DMS153 treated with DMSO at 0.1 percent for 48 hours (cell line): ENCODE measurements at regions not wholly inside any gene's neighbourhood (a gene's known extent, or its start where the extent isn't known, plus 50 kb on each side); places are given as distances from the start of the nearest gene placed in this dataset.

ENCODE experiments used
- DNase-seq: peaks from one replicate; lab custom pipeline; 2025; ENCODE audit not compliant: unreplicated experiment; lab: John Stamatoyannopoulos, UW

DNA sequence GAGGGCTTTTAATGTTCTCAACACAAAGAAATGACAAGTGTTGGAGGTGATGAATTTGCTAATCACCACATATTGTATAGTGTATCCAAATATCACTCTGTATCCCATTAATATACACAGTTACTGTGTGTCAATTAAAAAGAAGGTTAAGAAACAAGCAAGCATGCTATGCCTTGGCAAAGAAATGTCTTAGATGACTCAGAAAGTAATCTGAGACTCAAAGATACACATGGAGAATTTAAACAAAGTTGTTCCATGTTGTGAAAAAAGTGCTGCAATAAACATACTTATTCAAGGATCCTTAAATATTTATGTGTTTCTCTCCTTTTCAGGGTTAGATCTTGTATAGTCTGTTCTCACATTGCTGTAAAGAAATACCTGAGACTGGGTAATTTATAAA lies 300.9 kb downstream of the DHX35 start:
- no peak for DNase-seq

DNA sequence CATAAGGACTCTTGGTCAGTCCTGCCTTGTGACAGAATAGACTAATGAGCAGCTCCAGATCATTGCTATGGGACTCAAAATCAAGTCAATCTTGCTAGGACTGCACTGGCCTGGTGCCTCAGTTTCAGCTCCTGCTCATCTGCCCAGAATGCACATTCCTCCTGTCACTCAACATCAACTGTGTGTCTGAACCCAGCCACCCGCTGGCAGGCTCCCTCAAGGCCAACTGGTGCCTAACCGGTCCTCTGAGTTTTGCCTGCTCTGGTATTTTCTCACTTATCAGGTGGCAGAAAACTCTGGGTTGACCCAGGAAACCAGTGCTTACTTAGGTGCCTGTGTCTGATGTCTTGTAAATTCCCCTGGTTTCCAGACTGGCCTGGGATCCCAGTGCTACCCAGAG lies 297.7 kb downstream of the DHX35 start:
- DNase-seq = no peak

DNA sequence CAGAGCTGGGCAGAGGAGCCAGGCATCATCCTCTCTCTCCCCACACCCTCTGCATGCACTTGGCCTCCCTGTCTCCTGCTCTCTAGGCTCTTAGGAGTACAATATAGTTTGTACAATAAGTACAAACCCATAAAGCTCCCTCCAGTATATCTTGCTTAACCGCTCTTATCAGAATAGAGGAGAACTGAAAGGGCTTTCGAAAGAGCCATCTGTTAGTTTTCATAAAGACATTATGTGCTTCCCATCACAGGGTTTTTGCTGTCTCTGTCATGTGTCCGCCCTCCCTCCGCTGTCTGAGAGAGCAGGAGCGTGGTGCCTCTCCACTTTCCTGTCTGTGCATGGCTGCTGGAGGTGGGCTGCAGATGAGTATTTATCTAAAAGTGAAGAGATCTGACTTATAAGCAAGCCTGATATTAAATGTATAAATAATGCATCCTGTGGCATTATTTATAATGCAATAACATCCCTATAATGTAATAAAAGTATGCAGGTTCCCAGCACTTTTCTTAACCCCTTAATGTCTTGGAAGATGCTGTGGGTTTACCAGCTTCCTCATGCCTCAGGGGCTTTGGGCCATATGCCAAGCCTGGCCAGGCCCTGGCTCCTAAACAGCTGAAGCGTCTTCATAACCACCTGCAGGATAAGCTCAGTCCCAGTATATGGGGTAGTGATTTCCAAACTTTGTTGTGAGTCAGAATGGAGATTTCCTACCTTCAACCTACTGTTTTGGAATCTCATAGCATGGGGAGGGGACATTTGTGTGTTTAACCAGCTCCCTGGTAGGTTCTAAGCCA lies 297.1 kb downstream of the DHX35 start:
- no peak for DNase-seq

DNA sequence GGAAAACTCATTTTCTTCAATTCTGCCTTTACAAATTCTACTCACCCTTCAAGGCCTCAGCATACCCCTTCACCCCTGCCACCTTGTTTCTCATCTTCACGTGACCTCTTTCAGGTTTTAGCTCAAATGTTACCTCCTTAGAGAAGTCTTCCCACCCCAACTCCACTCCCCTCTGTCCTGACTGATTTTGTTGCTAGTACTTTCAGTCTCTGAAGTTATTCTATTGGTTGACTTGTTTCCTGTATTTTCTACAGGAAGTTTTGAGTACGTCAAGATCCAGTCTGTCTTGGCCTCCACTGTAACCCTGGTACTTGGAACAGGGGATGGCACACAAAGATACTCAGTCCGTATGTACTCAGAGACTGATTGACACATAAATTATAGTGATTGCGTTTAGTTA lies 296.1 kb downstream of the DHX35 start:
- no peak for DNase-seq

DNA sequence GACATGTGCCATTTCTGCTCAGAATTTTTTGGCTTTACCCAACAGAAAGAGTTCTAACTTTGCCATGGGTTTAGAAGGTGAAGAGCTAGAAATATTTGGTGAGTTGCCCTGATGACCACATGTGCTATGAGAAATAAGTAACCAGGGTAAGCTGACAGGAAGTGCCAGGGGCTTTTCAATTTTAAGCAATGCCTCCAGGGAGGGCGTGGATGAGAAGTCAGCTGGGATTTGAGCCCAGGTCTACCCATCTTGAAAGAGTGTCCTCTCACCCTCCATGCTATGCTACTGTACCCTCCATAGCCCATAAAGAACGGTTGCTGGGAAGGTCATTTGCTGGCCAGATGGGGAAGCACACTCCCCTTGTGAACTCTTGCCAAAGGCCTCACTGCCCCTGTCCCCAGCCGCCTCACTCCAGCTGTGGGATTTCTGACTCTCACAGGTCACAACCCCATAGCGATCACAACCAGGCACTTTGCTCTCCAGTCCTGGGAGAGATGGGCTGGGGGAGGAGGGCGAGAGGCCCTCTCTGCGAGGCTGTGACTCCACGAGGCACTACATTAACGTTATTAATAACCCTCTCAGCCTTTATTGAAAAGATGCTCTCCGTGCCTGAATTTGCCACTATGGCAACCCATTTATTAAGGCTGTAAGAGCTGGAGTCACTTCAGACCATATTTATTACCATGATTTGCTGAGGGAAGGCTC lies 291.1 kb downstream of the DHX35 start:
- no peak for DNase-seq

DNA sequence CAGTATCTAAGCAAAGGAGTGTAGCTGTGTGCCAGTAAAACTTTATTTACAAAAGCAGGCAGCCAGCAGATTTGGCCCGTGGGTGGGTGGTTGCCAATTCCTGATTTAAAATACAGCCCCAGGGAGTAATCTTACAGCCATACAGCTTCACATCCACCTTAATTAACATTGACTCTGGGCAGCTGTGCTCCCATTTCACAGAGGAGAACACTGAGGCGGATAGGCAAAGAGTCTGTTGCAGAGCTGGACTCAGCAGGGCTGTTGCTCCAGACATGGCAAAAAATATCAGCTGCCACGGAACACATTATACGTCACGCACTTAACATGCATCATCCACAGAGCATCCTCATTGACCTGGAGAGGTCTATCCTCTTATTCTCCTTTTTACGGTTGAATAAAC lies 289.9 kb downstream of the DHX35 start:
- no peak for DNase-seq

DNA sequence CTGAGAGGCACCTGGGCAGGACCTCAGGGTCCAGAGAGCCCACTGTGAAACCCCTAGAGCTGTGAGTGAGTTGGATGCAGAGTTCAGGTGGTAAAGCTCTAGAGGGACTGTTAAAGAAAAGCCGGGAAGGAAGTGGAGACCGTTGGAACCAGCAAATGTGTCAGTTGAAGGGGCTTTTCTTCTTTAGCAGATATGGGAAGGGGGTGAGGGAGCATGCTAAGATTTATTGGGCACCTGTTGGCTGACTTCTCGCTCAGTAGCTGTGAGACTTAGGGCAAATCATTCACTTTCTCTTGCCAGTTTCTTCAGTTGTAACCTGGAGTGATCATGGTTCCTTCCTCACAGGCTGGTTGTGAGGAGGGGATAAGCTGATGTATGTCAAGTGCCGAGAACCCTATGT lies 287.7 kb downstream of the DHX35 start:
- DNase-seq = no peak

DNA sequence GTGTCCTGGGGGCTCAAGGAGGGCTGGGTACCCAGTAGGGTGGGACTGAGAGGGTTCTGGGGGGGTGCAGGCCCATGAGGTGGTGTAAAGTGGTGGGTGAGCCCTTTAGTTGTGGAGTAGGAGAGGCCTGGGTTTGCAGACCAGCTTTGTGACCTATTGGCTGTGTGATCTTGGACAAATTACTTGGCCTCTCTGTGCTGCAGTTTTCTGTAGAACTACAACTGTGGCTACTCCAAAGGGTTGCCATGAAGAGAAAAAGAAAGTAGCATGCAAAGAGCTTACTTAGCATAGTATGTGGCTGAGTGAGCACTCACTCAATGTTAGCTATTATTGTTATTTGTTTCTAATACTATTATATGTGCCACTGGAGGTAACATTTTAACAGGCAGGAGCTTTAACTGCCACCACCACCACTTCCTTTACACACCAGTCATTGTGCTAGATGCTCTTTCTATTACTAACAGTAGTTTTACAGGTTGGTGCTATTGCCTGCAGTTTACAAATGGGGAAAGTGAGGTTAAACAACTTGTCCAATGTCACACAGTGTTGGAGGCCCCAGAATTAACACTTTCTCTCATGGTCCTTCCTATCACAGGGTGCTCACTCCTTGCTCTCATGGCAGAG lies 286.8 kb downstream of the DHX35 start:
- DNase-seq = no peak

DNA sequence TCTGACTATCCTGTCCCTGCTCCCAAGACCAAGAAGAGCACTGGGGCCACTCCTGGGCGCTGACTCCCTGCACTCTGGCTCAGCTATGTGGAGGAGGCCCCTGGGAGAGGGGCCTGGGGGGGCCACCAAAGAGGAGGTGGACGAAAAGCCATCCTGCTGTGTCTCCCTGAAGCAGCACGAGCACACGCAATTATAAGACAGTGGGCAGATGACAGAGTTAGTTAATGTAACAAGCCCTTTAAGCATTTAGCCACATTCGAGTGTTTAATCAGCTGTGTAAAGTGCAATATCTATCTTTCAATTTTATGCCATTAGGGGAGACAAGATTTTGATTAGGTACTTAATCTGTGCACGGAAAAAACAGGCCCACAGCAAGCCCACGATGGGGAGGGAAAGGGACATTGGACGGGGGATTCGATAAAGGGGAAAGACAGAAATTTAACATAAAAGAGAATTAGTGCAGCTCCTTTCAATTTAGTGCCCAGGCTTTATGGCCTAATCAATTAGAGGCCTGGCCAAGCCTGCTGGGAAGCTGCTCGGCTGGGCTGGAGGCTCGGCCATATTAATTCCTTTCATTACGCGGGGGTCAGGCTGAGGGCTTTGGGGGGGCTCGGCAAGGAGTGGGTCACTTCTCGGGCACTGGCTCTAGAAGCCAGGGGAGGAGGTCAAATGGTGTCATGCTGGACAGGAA lies 286.2 kb downstream of the DHX35 start:
- no peak for DNase-seq

DNA sequence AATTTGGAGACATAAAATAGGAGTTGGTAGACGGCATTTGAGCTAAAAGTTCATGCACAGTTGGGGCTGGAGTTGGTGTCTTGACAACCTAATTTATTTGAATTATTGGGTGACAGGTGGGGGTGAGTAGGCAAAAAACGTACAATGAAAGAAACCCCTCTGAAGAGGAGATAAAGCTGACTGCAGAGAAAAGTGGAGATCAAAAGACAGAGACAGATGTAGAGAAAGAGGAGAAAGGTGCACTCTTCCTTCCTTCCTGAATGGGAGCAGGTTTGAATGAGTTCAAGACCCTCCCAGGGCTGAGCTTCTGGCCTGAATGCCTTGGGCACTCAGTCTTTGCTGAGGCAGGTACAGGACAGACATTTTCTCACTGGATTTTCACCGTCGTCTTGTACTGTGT lies 284.3 kb downstream of the DHX35 start:
- DNase-seq = no peak

DNA sequence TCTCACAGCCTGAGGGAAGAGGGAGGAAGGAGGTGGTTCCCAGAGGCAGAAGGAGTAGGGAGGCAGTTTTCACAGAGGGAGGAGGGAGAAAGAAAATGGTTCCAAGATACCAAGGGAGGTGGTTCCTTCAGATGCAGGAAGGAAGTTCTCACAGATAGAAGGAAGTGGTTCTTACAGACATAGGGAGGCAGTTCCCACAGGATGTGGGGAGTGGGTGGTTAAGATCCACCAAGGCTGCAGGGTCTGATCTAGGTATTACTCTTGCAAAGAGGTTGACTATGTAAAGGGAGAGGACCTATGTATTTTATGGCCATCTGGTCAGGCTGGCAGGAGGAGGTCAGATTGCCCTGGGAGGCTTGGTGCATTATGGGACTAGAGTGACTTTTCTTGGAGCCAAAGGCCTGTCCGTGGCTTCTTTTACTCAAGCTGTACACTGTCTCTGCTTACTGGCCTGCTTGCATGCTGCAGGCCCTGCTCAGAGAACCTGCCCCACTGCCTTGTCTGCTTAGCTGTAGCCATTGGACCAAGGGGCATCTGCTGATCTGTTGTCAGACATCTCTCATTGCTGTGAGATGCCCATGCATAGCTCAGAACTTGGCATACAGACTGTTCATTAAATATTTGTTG lies 283.7 kb downstream of the DHX35 start:
- no peak for DNase-seq

DNA sequence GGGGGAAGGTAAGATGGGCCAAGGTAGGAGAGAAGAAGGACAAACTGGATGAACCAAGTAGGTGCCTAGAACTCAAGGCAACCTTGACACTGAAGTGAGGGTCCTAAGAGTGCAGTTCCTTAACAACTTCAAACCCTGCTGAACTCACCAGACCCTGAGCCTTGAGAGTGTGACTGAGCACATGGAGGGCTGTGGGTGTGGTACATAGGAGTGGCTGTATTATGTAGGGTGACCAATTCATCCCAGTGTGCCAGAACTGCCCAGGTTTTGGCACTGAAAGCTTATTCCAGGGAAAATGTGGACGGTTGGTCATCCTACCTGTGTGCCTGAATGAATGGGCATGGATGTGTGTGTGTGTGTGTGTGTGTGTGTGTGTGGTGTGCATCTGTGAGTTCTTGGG lies 281.8 kb downstream of the DHX35 start:
- DNase-seq = no peak

DNA sequence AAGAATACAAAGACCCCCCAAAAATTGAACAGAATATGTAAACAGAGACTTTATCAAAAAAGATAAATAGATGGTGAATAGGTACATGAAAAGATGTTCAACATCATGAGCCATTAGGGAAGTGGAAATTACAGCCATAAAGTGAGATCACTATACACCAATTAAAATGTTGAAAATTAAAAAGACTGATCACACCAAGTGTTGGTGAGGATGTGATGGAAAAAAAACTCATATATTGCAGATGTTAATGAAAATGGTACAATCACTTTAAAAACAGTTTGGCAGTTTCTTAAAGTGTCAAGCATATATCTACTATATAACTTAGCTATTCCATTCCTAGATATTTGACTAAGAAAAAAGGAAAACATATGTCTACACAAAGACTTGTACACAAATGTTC lies 280.5 kb downstream of the DHX35 start:
- DNase-seq = no peak

DNA sequence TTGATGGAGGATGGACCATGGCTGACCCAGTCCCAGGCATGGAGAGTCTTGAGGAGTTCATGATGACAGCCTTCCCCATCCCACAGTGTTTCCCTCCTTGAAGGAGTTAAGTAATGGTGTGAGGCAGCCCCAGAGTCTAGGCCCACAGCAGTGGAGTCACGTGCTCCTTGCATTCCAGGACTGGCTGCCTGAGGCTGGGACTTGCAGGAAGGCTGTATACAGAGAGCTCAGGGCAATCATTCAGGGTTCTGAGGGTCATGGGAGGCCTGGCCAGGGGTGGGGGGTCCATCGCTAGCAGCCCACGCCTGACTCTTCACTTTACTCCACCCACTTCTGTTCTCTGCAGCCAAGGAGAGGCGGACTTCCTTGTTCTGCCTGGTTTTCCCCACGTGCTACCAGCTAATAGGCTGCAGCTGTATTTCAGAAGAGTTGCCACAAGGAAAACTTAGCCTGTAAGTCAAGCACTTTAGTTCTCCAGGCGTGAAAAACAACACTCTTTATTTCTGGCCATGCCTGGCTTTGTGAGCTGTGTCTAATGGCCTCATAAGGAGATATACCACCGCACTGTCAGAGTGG lies 272.5 kb downstream of the DHX35 start:
- DNase-seq = no peak

DNA sequence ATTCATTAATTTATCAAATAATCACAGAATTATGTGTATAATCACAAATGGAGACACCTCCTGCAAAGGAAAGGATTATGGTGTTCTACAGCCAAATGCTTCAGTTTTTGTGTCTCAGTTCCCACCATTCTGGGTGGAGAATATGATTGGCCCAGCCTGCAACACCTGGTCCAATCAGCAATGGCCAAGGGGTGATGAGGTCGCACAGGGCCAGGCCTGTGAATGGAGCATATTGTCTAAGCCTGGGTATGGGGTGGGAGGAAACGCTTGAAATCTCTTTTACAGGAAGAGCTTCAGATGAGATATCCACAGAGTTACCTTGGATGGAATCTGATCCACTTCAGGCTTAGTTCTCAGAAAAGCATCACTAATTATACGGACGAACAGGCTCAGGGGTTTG lies 271.6 kb downstream of the DHX35 start:
- no peak for DNase-seq

DNA sequence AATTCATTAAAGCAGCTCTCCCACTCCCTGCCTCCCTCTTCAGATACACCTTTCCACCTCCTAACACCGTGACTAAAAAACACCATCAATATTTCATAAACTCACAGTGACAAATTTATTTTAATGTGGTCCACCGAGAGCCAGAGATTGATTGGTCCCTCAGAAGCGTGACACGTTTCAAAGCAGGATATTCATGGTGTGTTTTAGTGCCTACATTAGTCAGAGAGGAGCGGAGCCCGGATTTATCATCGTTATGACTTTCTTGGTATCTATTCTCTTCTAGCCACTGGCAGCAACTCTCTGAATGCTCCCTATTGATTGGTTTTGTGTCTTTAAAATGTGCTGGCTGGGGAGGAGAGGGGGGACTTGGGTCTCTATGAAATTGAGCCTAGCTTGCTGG lies 265.3 kb downstream of the DHX35 start:
- DNase-seq = no peak

DNA sequence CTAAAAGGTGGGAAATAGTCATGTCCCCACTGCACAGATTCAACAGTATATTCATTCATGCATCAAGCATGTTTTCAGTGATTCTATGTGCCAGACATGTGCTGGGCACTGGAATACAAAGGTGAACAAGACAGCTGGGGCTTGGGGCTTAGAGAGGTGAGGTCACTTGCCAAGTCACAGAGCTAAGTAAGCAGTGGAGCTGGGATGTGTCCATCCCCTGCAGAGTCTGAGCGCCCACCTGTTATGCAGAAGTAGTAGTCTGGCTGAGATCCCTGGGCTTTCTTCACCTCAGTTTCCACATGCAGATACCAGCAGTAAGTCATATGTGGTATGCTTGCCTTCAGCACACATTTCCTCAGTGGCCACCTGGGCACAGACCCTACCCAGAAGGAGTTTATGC lies 263.8 kb downstream of the DHX35 start:
- no peak for DNase-seq

DNA sequence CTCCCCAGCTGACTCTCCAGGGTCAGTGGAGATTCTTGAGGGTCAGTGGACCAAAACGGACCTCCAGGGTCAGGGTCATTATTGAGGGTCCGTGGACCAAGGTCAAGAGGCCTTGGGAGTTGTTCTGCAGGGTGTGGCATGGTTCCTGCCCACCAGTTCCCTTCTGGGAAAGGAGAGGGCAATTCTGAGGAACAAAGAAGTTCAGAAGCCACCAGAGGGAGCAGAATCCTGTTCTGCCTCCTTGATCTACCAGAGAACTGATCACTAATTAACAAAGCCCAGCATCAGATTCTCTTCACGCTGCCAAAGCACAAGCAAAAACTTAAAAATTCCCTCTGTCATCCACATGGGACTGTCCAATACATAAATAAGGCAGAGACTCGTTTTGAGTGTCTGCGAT lies 263.4 kb downstream of the DHX35 start:
- DNase-seq = no peak

DNA sequence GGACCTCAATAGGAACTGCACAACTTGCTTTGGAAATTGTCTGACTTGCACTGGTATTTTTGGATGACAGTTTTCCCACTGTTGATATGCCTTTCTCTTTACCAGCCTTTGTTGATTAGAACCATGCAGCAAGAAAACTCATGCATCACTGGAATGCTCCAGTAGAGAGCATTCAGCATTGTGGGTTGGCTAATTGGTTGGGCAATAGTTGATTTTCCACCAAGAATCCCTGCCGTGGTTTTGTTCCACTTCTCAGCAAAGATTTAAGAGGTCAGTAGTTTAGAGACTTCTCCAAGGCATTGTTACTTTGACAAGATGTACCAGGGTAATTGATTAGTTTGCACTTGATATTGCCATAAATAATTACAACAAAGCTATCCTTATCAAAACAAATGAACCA lies 260.0 kb downstream of the DHX35 start:
- no peak for DNase-seq

DNA sequence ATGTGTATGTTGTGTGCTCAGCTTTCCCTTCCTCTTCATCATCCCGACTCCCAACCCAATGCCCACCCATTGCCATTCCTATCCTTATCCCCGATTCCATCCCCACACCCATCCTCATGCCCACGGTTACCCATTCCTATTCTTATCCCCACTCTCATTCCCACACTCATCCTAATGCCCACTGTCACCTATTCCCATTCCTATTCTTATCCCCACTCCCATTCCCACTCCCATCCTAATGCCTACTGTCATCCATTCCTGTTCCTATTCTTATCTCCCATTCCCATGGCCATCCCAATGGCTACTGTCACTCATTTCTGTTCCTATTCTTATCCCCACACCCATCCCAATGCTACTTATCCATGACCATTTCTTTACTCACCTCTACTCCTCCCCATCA lies 254.1 kb downstream of the DHX35 start:
- DNase-seq = no peak

DNA sequence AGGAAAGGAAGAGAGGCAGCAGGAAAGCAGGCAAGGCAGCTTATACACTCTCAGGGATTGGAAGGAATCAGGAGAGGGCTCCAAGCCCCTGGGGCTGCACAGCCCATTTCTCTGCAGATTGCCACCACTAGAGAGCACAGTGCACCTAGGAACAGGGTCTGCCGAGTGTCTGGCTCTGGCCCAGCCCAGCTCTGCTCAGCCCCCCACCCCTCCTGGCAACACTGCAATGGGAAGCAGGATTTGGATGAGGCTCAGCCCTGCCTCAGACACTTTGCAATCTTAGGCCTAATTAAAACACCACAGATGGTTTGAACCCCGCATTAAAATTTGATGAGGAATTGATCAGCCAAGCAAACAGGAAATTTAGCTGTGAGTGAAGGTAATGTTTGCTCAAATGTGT lies 252.7 kb downstream of the DHX35 start:
- no peak for DNase-seq
